ENCODE measurements at regions not wholly inside any gene's neighbourhood (a gene's known extent, or its start where the extent isn't known, plus 50 kb on each side); places are given as distances from the start of the nearest gene placed in this dataset.

- Histone ChIP-seq H3K36me3 (replicated peaks in 1 of 2; ENCODE audit: control insufficient read depth in 1 of 2, insufficient read depth in 2 of 2, low read length in 2 of 2) (no peaks in the 10 kb centered on the region), H3K27ac (ENCODE audit: extremely low read length, insufficient read depth, low read length) (no peak overlapping the region), H3K9me3 (ENCODE audit: low read length) (no peaks in the 10 kb centered on the region), H2AFZ (ENCODE audit: low read length) (no peak overlapping the region), H3K27me3 (ENCODE audit: control insufficient read depth in 1 of 2, insufficient read depth in 2 of 2, low read length in 2 of 2) (no peaks in the 10 kb centered on the region), H4K20me1 (ENCODE audit: insufficient read depth, low read length) (no peaks in the 10 kb centered on the region), H3K4me3 (replicated peaks in 1 of 3; ENCODE audit: insufficient read depth in 1 of 3, low read depth in 2 of 3, low read length in 3 of 3) (no peak overlapping the region), H3K79me2 (ENCODE audit: insufficient read depth, low read length) (no peaks in the 10 kb centered on the region), H3K9ac (ENCODE audit: insufficient read depth, low read depth, low read length) (no peak overlapping the region), H3K4me2 (ENCODE audit: low read depth, low read length) (no peak overlapping the region), H3K4me1 (ENCODE audit: insufficient read depth, low read length) (no peaks in the 10 kb centered on the region)
- no TSS peak for BruUV-seq (replicated peaks)
- in situ Hi-C loops (cut with HindIII; ENCODE audit: extremely low pct_ligation_motif_present, low pct_unique_long_range_greater_than_20kb), result no loop called here
- under 1% methylated on average over 4 of the region's 7 CpGs for WGBS (ENCODE audit: low lambda C conversion rate)
- FAIRE-seq (no peak), ATAC-seq (no peak), DNase-seq (ENCODE audit: low spot score) (no peak)
- ChIA-PET POLR2A (no interaction called here), CTCF (ENCODE audit: low intra/inter-chr PET ratio, low total read pairs) (no interaction called here)
- intact Hi-C loops (cut with micrococcal nuclease; ENCODE audit: unreplicated experiment), result no loop called here
- no peak for TF ChIP-seq ZEB1 (IDR thresholded peaks at IDR 0.05; ENCODE audit: insufficient replicate concordance, low read depth)
- TF ChIP-seq ZFP37 (CRISPR knock-in tag; IDR thresholded peaks at IDR 0.05; ENCODE audit: borderline replicate concordance), result no peak
- TF ChIP-seq ZNF12 (CRISPR knock-in tag; IDR thresholded peaks at IDR 0.05), result no peak
- TF ChIP-seq ZNF788 (CRISPR knock-in tag; IDR thresholded peaks at IDR 0.05; ENCODE audit: borderline replicate concordance), result no peak
- no peak for TF ChIP-seq ZNF460 (CRISPR knock-in tag; IDR thresholded peaks at IDR 0.05; ENCODE audit: borderline replicate concordance)
- TF ChIP-seq RXRA (CRISPR knock-in tag; IDR thresholded peaks at IDR 0.05), result no peak
- no peak for TF ChIP-seq NFYB (CRISPR knock-in tag; IDR thresholded peaks at IDR 0.05)
- TF ChIP-seq ZNF10 (CRISPR knock-in tag; IDR thresholded peaks at IDR 0.05; ENCODE audit: borderline replicate concordance, low read depth), result no peak
- TF ChIP-seq ZNF605 (CRISPR knock-in tag; IDR thresholded peaks at IDR 0.05), result no peak
- TF ChIP-seq RELA (CRISPR knock-in tag; IDR thresholded peaks at IDR 0.05), result no peak
- no peak for TF ChIP-seq SRY (CRISPR knock-in tag; IDR thresholded peaks at IDR 0.05)
- TF ChIP-seq ZNF644 (CRISPR knock-in tag; IDR thresholded peaks at IDR 0.05; ENCODE audit: low read depth), result no peak
- TF ChIP-seq TBL1XR1 (IDR thresholded peaks at IDR 0.05; ENCODE audit: borderline replicate concordance, low read length, partially characterized antibody), result no peak
- TF ChIP-seq NFE2L1 (CRISPR knock-in tag; IDR thresholded peaks at IDR 0.05; ENCODE audit: borderline replicate concordance), result no peak
- no peak for TF ChIP-seq JUNB (CRISPR knock-in tag; IDR thresholded peaks at IDR 0.05; ENCODE audit: borderline replicate concordance)
- TF ChIP-seq ZFP36 (IDR thresholded peaks at IDR 0.05; ENCODE audit: borderline replicate concordance, low read depth, low read length, partially characterized antibody), result no peak
- no peak for TF ChIP-seq CEBPZ (IDR thresholded peaks at IDR 0.05; ENCODE audit: low read length)
- no peak for TF ChIP-seq STAT6 (CRISPR knock-in tag; IDR thresholded peaks at IDR 0.05; ENCODE audit: borderline replicate concordance)
These were observed 1091.3 kb upstream of the TENM3 start for GRCh38 chr4:181151856-181152255.

Measured in HepG2 (cell line).